ENCODE measurements at regions not wholly inside any gene's neighbourhood (a gene's known extent, or its start where the extent isn't known, plus 50 kb on each side); places are given as distances from the start of the nearest gene placed in this dataset.

GRCh38 chr2:217037353-217037752, 177.5 kb upstream of the TNP1 start:
- H2AFZ ChIP-seq (ENCODE audit: low read length), result no peak overlapping the region
- peaks cover 0 to 3% of the 10 kb centered on the region in 2 experiments; a peak in 1 of 5 replicates for H3K27me3 ChIP-seq (ENCODE audit: control insufficient read depth in 1 of 2, insufficient read depth in 2 of 2, low read length in 2 of 2)
- no peak overlapping the region for H3K9ac ChIP-seq (ENCODE audit: insufficient read depth, low read depth, low read length)
- H3K79me2 ChIP-seq (ENCODE audit: insufficient read depth, low read length), result no peaks in the 10 kb centered on the region
- no peaks in the 10 kb centered on the region for H3K9me3 ChIP-seq (ENCODE audit: low read length)
- in situ Hi-C loops (cut with HindIII; ENCODE audit: extremely low pct_ligation_motif_present, low pct_unique_long_range_greater_than_20kb) (no loop called here), intact Hi-C loops (cut with micrococcal nuclease; ENCODE audit: unreplicated experiment) (no loop called here)
- 1% methylated on average over 3 of the region's 3 CpGs for WGBS (ENCODE audit: low lambda C conversion rate)
- CTCF ChIA-PET (ENCODE audit: low intra/inter-chr PET ratio, low total read pairs), result no interaction called here
- TF ChIP-seq JUNB (CRISPR knock-in tag; IDR thresholded peaks at IDR 0.05; ENCODE audit: borderline replicate concordance) (no peak), BCL3 (CRISPR knock-in tag; IDR thresholded peaks at IDR 0.05) (no peak), ZNF687 (CRISPR knock-in tag; IDR thresholded peaks at IDR 0.05) (no peak), ZNF556 (CRISPR knock-in tag; IDR thresholded peaks at IDR 0.05; ENCODE audit: borderline replicate concordance) (no peak), TRIM22 (IDR thresholded peaks at IDR 0.05) (no peak), ZNF354B (CRISPR knock-in tag; IDR thresholded peaks at IDR 0.05) (no peak), PHF8 (CRISPR knock-in tag; IDR thresholded peaks at IDR 0.05) (no peak), KLF6 (CRISPR knock-in tag; IDR thresholded peaks at IDR 0.05) (no peak), ZNF644 (CRISPR knock-in tag; IDR thresholded peaks at IDR 0.05; ENCODE audit: low read depth) (no peak), TBX3 (IDR thresholded peaks at IDR 0.05; ENCODE audit: borderline replicate concordance) (no peak), NKX3-1 (CRISPR knock-in tag; IDR thresholded peaks at IDR 0.05) (no peak), ZKSCAN8 (CRISPR knock-in tag; IDR thresholded peaks at IDR 0.05; ENCODE audit: borderline replicate concordance) (no peak), ZNF781 (CRISPR knock-in tag; IDR thresholded peaks at IDR 0.05; ENCODE audit: borderline replicate concordance, not compliant biosample characterization) (no peak), KAT7 (CRISPR knock-in tag; IDR thresholded peaks at IDR 0.05; ENCODE audit: borderline replicate concordance) (no peak)
- no peaks in the 10 kb centered on the region for H3K4me1 ChIP-seq (ENCODE audit: insufficient read depth, low read length)
- BruUV-seq (replicated peaks), result no TSS peak
- no peak for ATAC-seq
- no peak for FAIRE-seq
- no peak overlapping the region for H3K4me2 ChIP-seq (ENCODE audit: low read depth, low read length)
- DNase-seq (ENCODE audit: low spot score), result no peak
- POLR2A ChIA-PET, result no interaction called here
- no peaks in the 10 kb centered on the region for H3K36me3 ChIP-seq (replicated peaks in 1 of 2; ENCODE audit: control insufficient read depth in 1 of 2, insufficient read depth in 2 of 2, low read length in 2 of 2)
- H3K4me3 ChIP-seq (replicated peaks in 1 of 3; ENCODE audit: insufficient read depth in 1 of 3, low read depth in 2 of 3, low read length in 3 of 3), result no peak overlapping the region
- H4K20me1 ChIP-seq (ENCODE audit: insufficient read depth, low read length), result no peaks in the 10 kb centered on the region
- no peak overlapping the region for H3K27ac ChIP-seq (ENCODE audit: extremely low read length, insufficient read depth, low read length)
